ENCODE measurements at regions not wholly inside any gene's neighbourhood (a gene's known extent, or its start where the extent isn't known, plus 50 kb on each side); places are given as distances from the start of the nearest gene placed in this dataset.

- TF ChIP-seq SETDB1 (IDR thresholded peaks at IDR 0.05; ENCODE audit: low read length) = no peak
- TF ChIP-seq ZNF511 (CRISPR knock-in tag; IDR thresholded peaks at IDR 0.05) = no peak
- no peak for TF ChIP-seq ZNF699 (CRISPR knock-in tag; IDR thresholded peaks at IDR 0.05; ENCODE audit: insufficient replicate concordance)
- TF ChIP-seq PTTG1 (tag; IDR thresholded peaks at IDR 0.05; ENCODE audit: low read depth) = no peak
- no peak for TF ChIP-seq ID3 (CRISPR knock-in tag; IDR thresholded peaks at IDR 0.05)
- TF ChIP-seq ID3 (tag; IDR thresholded peaks at IDR 0.05) = peak; percentile 57; the same call in 1 of the 2 replicates
- TF ChIP-seq TRIM28 (IDR thresholded peaks at IDR 0.05) = no peak
- no peak for TF ChIP-seq BRF2 (IDR thresholded peaks at IDR 0.05; ENCODE audit: borderline replicate concordance, insufficient read depth, insufficient read length)
- no peak for TF ChIP-seq PML (IDR thresholded peaks at IDR 0.05; ENCODE audit: low read length)
- TF ChIP-seq ZNF583 (CRISPR knock-in tag; IDR thresholded peaks at IDR 0.05) = no peak
- no peak for TF ChIP-seq ZNF584 (CRISPR knock-in tag; IDR thresholded peaks at IDR 0.05; ENCODE audit: low read depth)
- no peak for TF ChIP-seq ZSCAN29 (IDR thresholded peaks at IDR 0.05)
- no peak for TF ChIP-seq NR4A1 (CRISPR knock-in tag; IDR thresholded peaks at IDR 0.05)
- peak; percentile 53; the same call in 1 of the 2 replicates for TF ChIP-seq NR4A1 (tag; IDR thresholded peaks at IDR 0.05)
- TF ChIP-seq ZNF232 (CRISPR knock-in tag; IDR thresholded peaks at IDR 0.05) = 0 out of 2 replicates have a peak, but pooled peaks have one; percentile 44
- TF ChIP-seq MTA3 (IDR thresholded peaks at IDR 0.05; ENCODE audit: borderline replicate concordance) = no peak
- no peak for TF ChIP-seq E2F3 (CRISPR knock-in tag; IDR thresholded peaks at IDR 0.05)
- TF ChIP-seq ZNF707 (CRISPR knock-in tag; conservative IDR thresholded peaks at IDR 0.05) = no peak
- no peak for TF ChIP-seq ESRRA (IDR thresholded peaks at IDR 0.05; ENCODE audit: borderline replicate concordance, low read depth)
- TF ChIP-seq SIN3B (IDR thresholded peaks at IDR 0.05; ENCODE audit: low read depth) = no peak
- no peak for TF ChIP-seq NR2F6 (CRISPR knock-in tag; IDR thresholded peaks at IDR 0.05)
- TF ChIP-seq CHD4 (IDR thresholded peaks at IDR 0.05; ENCODE audit: insufficient read depth, insufficient replicate concordance, low read depth, low read length, poor library complexity, severe bottlenecking) = no peak
- no peak for TF ChIP-seq THRB (CRISPR knock-in tag; conservative IDR thresholded peaks at IDR 0.05)
- no peak for TF ChIP-seq NR1H2 (CRISPR knock-in tag; IDR thresholded peaks at IDR 0.05)
- TF ChIP-seq ATF2 (CRISPR knock-in tag; IDR thresholded peaks at IDR 0.05) = no peak
- no peak for TF ChIP-seq LCOR (CRISPR knock-in tag; IDR thresholded peaks at IDR 0.05)
These were observed 78.4 kb downstream of the LYZL2 start (continued) for GRCh38 chr10:30550967-30551815.

All from K562 (cell line).